HG03135 (cell line): ENCODE measurements at regions not wholly inside any gene's neighbourhood (a gene's known extent, or its start where the extent isn't known, plus 50 kb on each side); places are given as distances from the start of the nearest gene placed in this dataset.

Source experiments
- ATAC-seq: cut with Tn5 transposase; IDR thresholded peaks from one replicate; pipeline ENCODE4 v1.9.1; 2021; ENCODE audit warnings: mild to moderate bottlenecking, moderate library complexity; ENCODE audit not compliant: unreplicated experiment

DNA sequence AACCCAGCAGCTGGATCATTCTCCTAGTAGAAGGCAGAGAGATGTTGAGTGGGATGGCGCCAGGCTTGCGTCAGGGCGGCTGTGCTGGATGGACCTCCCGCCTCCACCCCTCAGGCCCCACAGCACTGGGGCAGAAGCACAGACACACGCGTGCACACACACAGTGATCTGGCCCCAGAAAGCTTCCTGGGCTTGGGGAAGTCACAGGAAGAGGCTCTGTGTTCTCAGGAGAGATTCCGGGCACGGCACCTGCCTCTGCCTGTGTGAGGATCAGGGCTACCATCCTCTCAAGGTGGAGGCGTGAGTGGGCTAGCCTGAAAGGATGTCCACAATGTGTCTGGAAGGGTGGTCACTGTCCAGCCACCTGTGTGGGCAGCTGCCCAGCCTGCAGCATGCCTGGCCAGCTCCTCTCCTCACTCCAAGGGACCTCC is 229.8 kb upstream of the HS6ST1 start:
- no peak for ATAC-seq

DNA sequence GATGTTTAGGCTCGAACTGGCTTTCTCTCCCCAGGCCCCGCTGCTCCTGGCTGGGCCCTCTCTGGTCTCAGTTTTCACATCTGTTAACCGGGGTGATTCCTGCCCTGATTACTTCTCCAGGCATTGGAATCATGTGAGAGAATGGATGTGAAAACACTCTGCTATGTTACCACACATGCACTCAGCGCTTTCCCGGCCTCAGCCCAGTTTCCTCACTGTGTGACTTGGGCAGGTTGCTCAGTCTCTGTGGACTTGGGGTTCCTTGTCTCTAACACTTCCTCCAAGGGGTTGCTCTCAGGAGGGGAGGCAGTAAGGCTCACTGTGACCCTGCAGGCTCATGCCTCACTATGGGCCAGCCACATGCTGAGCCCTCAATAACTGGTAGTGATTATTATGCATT is 230.4 kb upstream of the HS6ST1 start:
- ATAC-seq: no peak

DNA sequence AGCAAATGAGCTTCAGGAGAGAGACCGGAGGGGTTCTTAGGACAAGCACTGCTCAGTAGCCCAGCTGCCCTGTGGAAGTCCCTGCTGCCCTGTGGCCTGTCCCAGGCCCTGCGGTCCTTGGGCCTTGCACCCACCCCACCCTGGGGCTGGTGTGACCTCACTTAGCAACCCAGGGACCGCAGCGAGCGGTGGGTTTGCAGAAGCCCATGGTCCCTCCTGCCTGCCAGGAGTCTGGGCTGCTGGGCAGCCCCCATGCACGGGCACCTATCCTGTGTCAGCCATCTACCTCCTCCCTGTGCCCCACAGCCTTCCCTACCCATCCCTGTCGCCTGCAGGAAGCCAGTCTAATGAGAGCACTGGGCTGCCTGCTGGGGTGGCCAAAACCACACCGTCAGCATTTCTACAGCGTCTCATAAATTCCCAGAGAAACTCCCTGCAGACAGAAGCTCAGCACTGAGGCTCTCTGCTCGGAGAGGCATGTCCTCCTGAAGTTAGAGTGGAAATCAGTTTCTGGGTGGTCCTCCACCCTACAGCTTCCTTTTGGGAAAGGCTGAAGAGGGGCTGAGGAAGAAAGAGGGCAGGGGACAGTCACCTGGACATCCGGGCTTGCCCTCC is 231.1 kb upstream of the HS6ST1 start:
- ATAC-seq: no peak

DNA sequence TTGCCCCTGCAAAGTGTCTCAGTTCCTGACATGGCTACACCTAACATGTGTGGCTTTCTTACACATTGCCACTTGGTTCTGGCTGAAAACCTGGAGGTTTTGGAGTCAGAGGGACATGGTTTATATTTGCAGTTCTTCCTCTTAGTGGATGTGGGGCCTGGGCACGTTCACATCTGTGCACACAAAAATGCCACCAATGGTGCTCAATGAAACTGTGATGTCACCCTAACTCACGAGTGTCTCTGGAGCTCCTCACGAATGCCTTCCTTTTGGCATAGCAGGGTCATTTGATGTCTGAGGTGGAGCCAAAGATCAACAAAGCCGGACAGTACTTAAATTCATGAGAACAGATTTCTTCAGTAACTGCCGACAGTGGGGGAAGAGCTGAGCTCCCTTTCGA is 231.7 kb upstream of the HS6ST1 start:
- ATAC-seq: no peak

DNA sequence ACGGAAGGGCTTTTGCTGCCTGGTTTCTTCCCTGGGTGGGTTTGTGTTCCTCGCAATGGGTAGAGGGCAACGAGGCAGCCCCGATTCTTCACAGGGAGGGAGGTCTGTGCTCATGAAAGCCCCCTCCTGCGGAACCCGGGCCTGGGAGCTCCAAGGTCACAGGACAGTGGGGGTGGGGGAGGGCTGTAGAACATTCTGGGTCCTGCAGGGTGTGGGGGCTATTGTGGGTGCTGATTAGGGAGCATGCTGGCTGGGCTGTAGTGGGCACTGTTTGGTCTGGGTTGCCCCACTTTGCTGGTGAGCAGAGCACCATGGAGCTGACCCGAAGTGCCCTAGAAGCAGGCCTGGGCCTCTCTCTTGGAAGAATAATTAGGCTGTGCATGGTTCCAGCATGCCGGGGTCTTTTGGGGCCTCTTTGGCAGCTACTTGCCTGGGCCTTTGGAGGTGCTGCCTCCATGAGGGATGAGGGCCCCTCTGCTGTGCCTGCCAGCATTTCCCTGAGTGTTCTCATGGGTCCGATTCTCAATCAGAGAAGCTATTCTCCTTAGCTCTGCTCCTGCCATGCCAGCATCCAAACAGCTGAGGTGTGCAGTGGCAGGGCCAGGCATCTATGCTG is 232.2 kb upstream of the HS6ST1 start:
- no peak for ATAC-seq

DNA sequence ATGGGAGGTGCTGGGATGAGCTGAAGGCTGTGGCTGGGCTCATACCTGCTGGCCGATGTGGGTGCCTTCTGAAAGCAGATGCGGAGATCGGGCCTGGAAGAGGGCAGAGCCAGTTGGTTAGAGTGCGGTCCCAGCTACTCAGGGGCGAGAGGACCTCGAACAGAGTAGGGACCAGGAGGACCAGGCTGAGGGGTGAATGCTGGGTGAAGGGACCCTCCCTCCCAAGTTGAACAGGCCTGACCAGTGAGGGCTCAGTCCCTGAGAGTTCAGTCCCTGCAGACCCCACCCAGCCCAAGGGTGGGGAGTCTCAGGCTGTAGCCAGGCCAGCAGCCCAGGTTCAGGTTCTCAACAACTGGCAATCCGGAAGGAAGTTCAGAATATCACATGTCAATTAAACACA is 232.8 kb upstream of the HS6ST1 start:
- ATAC-seq: no peak

DNA sequence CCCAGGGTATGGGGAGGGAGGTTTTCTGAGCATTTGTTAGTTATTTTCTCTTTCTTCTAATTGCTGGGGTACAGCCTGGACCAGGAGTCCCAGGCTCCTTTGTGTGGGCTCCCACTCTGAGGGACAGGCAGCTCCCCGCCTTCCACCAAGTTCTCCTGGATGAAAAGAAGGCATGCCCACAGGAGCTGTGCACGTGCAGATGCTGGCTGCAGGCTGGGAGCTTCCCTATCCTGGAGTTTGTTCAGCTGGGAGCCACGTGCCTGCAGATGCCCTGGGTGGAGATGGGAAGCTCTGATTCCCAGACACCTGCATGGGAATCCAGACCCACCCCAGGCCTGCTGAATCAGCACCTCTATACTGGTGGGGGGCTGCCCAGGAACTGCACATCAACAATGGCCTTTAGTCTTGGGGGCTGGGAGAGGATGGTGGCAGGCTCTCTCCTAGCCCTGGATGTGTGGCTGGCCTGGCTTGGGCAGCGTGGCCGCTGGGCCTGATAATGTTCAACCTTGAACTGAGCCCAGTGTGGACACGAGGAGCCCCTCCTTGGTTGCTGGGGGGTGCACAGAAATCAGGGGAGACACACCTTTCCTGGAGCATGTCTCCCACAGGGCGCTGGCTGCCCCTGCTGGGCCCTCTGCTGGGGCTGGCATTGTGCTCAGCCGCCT is 233.6 kb upstream of the HS6ST1 start:
- ATAC-seq: no peak

DNA sequence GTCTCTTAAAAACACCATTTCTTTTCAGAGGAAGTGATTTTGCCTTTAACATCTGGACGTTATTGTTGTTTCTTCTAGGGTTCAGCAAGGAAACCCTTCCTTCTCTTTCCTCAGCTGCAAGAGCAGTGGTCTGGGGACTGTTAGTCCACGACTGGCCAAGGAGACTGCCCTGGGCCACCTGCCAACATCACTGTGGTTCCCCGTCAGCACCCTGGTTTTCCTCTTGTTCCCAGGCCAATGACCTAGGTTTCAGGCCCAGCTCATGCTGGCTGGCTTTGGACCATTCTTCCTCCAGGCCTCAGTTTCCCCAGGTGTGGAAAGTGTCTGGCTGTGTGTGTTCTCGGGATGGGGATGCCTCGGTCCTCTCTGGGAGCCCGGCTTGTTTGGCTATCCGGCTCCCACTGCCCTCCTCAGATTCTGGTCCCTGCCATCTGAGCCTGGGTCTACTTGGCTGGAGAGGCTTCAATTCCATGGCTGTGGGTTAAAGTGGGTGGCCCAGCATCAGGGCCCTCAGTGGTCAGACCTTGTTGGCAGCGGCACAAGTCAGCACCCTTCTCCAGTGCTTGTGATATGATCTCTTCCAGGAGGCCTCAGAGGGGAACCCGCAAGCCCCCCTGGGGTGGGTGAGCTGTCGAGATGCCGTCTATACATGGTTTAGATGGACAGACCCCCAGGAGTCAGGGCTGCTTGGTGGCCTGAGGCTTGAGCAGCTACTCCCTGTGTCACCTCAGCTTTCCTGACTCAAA is 234.3 kb upstream of the HS6ST1 start:
- ATAC-seq: no peak

DNA sequence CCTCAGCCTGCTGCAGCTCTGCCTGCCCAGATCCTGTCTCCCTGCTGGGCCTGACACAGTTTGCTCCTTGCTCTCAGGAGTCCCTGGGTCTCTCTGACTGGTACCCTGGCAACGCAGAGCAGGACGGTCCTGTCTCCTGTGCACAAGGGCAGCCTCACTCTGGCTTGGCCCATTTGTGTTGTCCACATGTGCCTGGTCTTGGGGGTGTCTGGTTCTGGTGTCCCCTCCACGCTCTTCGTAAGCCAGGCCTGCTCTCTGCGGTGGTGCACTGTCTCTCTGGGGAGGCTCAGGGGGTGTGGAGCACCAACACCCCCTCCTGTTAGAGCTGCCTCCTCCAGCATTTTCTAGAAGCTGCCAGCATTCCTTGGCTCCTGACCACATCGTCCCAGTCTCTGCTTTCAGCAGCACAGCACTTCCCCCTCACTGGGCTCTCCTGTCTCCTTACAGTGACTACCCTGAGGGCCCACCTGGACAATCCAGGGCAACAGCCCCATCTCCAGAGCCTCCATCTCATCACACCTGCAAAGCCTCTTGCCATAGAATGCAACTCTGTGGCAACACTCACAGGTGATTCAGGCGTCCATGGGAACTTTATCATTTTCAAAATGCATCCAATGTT is 235.6 kb upstream of the HS6ST1 start:
- ATAC-seq: no peak

DNA sequence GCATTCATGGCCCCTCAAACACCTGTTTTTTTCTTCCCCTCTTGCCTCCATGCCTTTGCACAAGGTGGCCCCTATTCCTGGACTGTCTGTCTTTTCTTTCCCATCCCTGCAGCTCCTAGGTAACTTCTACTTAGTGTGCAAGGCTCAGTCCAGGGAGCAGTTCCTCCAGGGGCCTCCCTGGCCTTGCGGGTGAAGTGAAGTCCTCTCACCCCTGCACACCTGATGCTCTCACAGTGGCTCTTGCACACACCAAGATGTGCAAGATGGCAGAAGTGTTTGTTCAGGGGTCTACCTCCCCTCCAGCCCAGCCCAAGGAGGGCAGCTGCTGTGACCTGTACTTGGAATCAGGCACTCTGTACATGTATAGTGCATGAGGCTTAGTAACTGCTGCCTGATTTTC is 236.8 kb upstream of the HS6ST1 start:
- ATAC-seq: no peak

DNA sequence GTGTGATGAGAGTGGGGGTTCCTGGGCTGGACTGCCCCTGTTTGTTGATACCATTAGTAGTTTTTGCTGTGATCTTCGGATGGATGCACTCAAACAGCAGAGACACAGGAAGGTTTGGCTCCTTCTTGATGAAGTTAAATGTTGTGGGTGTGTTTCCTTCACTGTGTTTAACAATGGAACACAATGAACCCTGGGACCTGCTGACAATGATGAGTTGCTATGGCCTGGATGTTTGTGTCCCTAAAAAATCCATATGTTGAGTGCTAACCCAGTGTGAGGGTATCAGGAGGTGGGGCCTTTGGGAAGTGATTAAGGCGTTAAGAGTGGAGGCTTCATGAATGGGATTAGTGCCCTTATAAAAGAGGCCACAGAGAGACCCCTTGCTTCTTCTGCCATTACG is 237.4 kb upstream of the HS6ST1 start:
- ATAC-seq: no peak

DNA sequence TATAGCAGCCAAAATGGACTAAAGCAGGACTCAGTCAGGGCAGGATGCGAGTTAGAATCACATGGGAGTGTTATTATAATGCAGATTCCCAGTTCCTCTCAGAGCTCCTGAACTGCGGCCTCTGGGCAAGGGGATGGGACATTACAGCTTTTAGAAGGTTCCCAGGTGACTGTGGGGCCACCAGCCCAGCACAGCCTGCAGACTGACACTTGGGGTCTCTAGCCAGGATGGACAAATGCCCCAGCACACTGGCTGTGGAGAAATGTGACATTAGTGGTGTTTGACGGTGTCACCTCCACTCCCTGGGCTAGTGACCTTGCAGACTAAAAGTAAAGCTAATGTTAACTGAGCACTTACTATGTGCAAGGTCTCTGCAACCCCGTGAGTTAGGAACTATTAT is 238.0 kb upstream of the HS6ST1 start:
- no peak for ATAC-seq

DNA sequence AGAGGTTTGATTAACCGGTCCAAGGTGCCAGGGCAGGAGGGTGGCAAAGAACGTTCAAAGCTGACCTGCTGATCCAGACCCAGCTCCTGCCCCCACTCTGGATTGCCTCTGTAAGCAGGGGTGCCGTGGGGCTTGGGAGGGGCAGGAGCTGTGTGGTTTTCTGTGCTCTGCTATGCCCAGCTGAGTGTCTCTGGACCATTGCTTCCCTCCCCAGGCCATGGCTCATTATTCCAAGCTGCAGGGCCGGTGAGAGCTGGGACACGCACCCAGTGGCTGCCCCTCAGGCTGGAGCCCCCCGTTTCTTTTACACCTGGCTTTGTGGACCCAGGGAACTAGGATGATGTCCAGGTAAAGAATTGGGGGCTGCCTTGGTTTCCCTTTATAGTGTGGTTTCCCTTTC is 238.4 kb upstream of the HS6ST1 start:
- no peak for ATAC-seq

DNA sequence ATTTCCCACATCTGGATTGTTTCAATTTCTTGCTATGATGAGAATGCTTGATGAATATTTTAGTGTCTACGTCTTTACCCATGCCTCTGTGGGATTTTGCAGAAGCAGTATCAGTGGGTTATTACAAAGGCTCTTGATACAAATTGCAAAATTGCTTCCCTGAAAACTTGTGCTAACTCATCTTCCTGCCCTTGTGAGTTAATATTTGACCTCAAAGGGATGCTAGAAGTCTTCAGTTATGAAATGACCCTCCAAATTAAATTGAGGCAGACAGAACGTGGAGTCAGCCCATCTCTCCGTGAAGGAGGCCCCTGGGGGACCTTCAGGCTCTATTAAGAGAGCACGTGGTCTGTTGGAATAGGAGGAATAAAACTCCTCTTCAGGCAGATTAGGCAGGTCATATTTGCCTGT is 239.2 kb upstream of the HS6ST1 start:
- no peak for ATAC-seq

DNA sequence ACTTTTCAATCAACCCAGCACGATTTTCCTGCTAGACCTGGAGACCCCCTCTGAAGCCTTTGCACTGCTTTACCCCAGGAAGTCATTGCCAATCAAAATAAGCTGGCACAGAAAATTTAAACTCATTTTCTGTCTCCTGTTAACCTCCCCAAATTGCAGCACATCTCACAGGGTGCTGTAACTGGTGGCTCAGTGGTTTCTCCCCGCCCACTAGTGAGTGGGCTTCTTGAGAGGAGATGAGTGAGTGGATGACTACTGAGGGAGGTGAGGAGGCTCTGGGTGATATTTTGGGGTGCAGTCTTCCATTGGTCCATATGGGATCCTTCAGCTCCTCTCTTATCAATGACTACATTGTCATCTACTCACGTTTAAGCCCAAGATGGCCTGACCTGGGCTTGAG is 239.8 kb upstream of the HS6ST1 start:
- no peak for ATAC-seq

DNA sequence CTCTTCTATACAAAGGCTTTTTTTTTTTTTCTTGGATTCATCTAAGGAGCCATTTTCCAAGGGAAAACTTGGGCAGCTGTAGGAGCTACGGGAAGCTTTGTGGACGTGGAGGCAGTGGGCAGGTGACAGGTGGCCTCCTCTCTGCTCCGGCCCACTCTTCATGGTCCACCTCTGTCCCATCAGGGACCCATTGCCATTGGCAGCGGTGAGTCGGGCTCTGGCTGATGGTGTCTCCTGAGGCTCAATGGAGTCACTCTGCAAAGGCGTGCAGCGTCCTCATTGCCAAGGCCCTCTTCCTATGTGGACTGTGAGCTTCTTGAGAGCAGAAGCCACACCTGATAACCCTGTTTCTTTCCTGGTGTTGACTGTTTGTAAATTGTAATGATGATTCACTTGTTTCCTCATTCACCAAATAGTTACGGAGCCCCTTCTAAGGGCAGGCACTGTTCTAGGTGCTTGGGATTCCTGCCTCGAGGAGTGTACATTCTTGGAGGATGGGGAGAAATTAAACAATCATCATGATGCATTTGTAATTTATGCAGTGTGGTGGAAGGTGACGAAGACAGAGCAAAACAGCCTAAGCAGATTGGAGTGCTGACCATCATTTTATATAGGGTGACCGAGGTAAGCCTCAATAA is 240.3 kb upstream of the HS6ST1 start:
- no peak for ATAC-seq

DNA sequence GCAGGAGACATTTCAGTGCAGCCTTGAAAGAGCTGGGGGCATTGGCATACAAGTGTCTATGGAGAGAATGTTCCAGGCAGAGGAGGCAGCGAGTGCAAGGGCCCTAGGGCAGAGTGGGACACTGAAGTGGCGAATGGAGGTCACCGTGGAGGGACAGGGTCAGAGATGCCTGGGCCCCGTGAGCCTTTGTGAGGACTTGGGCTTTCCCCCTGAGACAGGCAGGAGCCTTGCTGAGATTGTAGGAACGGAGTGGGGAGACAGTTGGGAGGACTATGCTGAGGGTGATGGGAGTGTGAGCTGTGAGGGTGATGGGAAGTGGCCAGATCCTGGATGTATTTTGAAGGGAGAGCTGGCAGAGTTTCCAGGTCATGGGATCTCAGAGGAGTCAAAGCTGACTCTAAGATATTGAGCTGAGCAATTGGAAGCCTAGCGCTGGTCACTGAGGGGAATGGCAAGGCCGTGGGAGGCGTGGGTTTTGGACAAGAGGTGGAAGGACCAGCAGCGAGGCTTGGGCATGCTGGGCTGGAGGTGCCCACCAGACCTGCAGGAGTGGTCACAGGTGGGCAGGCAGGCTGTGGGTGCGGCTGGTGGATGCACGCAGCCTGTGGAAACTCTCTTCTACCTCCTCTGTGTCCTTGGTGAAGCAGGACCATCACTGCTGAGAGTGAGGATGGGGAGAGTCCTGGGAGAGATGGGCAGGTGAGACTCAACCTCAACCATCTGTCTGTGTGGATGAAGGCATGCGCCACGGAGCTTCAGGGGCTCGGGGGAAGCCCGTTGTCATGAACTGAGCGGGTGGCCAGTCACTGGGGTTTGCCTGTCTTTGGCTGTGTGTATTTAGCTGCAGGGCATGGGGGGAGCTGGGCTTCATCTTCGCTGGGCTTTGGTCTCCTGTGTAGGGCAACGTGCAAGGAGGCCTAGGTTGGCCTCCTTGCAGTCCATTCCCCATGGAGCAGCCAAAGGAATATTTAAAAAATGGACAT is 241.2 kb upstream of the HS6ST1 start:
- no peak for ATAC-seq

DNA sequence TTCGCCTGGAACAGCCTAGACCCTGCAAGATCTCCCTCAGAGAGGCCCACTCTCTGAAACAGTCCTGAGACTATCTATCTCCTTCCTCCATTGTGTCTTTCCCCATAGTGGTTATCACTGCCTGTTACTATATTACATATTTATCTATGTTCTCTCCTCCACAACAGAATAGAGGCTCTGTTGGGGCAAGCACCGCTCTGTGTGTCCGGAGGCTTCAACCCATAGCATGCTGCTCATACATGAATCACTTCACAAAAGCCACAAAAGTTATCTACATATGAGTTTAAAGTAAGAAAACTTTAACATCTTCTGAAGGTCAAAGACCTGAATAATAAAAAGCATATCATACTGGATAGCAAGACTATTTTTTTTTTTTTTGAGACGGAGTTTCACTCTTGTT is 242.1 kb upstream of the HS6ST1 start:
- ATAC-seq: no peak

DNA sequence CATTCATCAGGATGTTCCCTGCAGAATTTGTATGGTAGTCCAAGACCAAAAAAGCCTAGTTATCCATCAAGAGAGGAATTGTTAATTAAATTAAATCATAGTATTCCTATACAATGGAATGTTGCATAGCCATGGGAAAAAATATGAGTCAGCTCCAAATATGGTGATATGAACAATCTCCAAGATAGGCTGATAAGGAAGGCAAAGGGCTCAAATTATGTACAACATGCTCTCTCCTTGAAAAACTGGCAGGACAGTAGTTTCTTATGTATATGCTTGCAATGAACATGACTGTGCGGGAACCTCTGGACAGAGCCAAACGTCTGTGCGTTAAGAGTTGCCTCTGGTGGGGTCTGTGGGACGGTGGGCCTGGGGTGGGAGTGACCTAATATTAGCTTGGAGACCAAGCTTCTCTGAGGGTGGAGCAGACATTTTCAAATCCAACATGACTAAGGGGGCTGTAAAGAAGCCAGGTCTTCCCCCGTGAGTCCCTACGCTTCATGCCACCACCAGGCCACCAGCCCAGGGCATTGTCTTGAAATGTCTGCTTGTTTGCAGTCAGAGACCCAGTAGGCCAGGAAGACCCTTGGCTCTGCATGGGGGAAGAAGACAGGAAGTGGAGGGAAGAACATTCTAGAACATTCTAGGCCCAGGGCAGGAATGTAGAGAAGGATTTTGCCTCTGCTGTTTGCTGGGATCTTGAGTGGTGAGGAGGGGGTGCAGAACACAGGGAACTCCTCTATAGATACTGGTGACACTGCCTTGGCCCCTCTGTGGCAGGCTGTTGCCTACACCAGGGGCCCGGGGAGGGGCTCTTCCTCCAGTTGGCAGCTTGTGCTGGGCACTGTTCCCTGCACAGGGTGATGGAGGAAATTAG is 244.0 kb upstream of the HS6ST1 start:
- no peak for ATAC-seq
